Fibroblast of upper back skin (primary cell): ENCODE measurements at regions not wholly inside any gene's neighbourhood (a gene's known extent, or its start where the extent isn't known, plus 50 kb on each side); places are given as distances from the start of the nearest gene placed in this dataset.

Experiments used
- DNase-seq: peaks from one replicate; pipeline ENCODE4 v3.0.0-alpha.2; 2013

DNA sequence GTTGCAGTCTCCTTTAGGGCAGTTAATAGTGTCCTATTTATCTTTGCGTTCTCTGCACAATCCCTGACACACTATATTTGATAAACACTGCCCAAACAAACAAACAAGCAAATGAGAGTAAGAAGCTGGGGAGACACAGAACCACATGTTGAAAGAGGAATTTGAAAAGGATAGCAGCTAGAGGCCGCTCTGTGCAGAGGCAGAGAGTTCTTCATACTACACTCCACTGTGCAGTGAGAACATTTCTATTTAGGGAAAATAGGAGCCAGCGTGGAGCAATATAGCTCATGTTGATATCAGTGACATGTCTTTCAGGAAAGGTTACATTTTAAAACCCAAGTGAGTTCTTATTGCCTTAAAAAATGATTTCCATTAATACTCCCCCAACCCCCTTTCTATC, 140.3 kb upstream of the SEL1L start:
- DNase-seq: no peak

- peak; percentile 2 for DNase-seq
These were observed 142.7 kb upstream of the SEL1L start for GRCh38 chr14:81676395-81676794.

- DNase-seq: no peak
These were observed 143.2 kb upstream of the SEL1L start for GRCh38 chr14:81676879-81677278.

DNA sequence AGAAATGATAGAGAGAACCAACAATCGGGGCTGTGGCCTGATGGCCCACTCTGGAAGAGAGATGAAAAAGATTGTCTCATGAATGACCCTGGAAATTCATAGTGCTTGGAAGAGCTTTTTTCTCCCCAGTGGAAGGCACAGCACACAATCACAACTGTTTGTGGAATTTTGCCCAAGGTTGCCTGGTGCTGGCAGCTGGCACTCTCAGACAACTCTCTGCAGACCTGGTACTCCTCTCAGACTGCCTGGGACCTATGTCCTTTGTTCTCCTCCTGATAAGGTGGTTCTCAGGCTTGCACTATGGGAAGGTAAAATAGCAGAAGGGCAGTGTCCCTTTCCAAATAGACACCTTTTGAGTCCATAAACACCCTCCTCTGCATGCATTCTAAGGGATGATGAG, 144.1 kb upstream of the SEL1L start:
- DNase-seq: no peak

GRCh38 chr14:81679226-81679625, 145.6 kb upstream of the SEL1L start:
- DNase-seq: no peak

DNA sequence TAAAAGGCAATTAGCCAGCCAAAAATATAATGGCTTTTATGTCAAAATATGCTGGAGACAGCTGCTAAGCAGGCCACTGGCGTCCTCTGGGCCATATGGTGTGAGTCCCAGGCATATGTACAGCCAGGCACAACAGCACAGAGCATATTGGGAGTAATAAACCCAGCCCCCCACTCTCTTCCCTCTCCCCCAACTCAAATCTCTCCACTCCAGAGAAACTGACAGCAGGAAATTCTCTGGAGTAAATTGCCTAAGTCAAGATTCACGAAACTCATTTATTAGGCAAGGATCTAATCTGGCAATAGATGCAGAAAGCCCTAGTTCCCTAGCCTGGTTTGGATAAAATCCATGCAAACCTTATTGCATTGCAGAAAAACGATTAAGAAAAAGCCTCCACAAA, 147.9 kb upstream of the SEL1L start:
- no peak for DNase-seq

GRCh38 chr14:81682134-81682533, 148.5 kb upstream of the SEL1L start:
- no peak for DNase-seq

DNA sequence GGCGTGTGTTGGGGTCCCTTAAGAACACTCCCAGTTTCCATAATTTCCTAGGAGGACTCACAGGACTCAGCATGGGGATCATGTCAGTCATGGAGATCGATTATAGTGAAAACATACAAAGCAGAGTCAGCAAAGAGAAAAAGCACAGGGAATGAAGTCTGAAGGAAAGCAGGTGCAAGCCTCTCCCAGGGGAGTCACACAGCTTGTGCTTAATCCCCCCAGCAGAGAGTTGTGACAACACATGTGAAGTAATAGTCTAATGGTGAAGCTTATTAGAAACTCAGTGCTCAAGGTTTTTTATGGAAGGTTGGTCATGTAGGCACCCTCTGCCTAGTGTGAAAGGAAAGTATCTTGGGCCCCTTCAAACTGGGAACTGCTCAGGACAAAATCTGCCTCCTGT, 149.0 kb upstream of the SEL1L start:
- DNase-seq: no peak

DNA sequence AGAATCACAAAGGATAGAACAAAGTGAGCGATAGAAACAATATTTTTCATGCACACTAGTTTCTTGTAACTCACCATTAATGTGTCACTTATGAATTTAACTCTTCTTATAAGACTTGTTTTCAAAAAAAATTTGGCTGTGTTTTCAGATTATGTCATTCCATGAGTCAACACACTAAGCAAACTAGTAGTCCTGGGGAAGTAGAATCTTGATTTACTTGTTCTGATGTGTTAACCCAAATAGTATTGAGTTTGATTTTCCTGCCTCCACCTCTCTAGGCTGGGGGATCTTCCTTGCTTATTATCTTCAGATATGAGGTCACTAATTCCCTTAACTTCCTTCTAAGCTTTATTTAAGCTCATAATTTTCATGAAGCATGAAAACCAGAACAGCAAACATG, 151.0 kb upstream of the SEL1L start:
- DNase-seq: no peak

GRCh38 chr14:81686512-81686911, 152.9 kb upstream of the SEL1L start:
- no peak for DNase-seq

DNA sequence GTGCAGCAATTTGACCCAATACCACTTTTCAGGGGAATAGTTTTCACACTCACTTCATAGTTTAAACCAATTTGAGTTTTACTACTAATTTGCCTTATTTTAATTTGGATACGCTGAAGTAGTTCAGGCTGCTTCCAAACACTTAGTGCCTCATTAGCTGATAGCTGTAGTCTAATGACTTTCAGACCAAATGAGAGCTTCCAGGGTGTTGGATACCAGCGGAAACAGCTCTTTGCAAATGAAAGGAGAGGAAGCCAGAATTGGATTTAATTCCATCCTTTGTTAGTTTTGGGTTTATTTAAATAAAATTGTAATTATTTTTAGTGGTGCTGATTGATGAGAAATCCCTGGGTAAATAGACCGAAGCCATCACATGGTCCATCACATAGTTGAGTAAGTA, 158.3 kb upstream of the SEL1L start:
- no peak for DNase-seq

GRCh38 chr14:81694419-81694818, 160.8 kb upstream of the SEL1L start:
- DNase-seq: no peak

GRCh38 chr14:81709681-81710080, 176.0 kb upstream of the SEL1L start:
- no peak for DNase-seq

GRCh38 chr14:81710232-81710845, 176.7 kb upstream of the SEL1L start:
- peak; percentile 14 for DNase-seq

- no peak for DNase-seq
These were observed 182.1 kb upstream of the SEL1L start for GRCh38 chr14:81715731-81716130.

DNA sequence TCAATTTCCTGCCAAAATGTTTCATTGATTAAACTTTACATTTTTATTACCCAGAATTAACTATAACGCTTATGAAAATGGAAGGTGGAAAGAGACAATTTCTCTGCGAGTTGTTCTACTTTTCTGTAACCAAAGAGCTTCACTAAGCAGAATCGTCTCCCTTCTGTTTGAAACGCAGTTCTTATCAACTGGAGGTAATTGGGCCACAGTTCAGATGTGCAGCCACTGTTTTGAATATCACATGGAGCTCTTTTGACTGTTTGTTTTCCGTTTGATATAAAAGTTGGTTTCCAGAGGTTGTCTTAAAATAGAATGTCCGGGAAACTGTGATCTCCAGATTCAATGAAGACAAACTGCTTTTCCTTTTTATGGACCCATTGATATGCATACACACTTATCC, 183.3 kb upstream of the SEL1L start:
- DNase-seq: no peak

- no peak for DNase-seq
These were observed 190.3 kb upstream of the SEL1L start for GRCh38 chr14:81723956-81724355.

DNA sequence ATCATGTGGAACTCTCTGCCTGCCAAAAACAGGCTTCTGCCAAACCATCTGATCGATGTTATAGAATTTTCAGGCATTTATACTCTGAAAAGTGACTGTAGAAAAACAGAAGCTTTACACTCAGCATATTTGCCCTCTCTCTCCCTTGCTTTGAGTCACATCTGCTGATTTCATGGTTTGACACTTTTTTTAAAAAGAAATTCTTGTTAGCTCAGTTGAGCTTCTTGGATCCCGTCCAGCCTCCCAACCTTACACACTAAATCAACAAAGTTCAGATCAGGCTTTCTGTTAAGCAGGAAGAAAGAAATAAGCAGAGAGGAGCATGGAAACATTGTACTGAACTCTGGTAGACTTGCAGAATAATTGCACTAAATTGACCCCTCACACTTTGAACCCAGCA, 193.6 kb upstream of the SEL1L start:
- peak; percentile 8 for DNase-seq

GRCh38 chr14:81728447-81728846, 194.8 kb upstream of the SEL1L start:
- no peak for DNase-seq

DNA sequence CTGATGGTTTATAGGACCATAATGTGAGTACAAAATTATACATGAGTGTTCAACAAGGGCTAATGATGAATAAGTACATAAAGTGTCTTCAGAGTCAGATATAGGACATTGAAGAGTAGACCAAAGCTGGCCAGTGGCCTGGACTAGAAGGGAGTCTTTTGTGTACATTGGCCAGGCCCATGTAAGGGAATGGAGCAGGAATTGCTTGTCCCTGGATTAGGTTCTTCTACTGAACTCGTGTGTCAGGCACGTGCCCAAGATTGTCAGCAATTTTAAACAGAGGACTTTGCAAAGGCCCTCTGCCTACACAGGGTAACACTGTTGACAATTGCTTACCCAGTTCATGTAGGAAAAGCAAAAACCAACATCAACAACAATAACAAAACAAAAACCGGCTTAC, 196.0 kb upstream of the SEL1L start:
- DNase-seq: no peak

GRCh38 chr14:81737938-81738337, 204.3 kb upstream of the SEL1L start:
- no peak for DNase-seq

DNA sequence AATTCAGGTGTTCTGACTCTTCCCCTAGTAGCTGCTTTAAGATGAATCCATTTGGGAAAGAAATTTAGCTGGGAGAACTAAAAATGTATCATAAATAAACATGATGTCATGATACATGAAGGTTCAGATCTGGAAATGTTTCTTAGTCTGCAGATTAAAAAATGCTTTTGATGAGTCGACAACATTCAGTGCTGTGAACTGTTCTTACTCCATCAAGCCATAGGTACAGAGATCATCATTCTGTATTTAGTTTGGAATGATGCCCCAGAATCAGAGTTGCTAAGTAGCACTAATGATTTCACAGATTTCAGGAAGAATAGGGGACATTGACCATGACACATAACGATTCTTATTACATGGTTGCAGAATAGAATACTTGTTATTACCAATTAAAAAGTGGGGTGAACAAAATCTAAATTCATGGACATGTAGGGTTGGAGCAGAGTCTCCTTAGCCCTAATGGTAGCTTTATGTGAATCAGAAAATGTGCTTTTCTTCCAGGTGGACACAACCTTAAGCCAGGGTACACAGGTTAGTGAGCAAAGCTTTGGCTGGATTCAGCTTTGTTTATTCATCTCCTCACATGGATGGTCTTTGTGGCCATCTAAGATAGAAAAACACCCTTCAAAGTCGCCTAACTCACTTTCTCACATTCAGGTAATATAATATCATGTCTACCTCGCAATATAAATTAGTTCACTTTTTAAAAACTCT, 205.4 kb upstream of the SEL1L start:
- DNase-seq: no peak

GRCh38 chr14:81743605-81744004, 210.0 kb upstream of the SEL1L start:
- DNase-seq: no peak

DNA sequence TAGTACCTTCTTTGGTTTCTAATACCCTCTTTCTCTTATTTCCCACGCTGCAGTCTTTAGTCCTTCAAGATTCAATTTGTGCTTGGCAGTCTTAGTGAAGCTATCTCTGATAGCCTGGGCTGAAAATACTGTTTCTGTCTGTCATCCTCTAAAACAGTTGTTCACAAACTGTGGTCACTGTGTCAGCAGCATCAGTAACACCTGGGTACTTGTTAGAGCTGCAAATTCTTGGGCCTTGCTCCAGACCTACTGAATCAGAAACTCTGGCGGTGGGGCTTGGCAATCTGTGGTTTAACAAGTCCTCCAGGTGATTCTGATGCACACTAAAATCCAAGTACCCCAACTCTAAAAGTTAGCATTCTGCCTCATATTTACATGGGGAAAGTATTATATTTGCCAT, 217.5 kb upstream of the SEL1L start:
- no peak for DNase-seq

GRCh38 chr14:81759541-81759940, 225.9 kb upstream of the SEL1L start:
- DNase-seq: no peak
